GM12891 (cell line): ENCODE measurements at regions not wholly inside any gene's neighbourhood (a gene's known extent, or its start where the extent isn't known, plus 50 kb on each side); places are given as distances from the start of the nearest gene placed in this dataset.

Experiments used
- DNase-seq: peaks from one replicate; pipeline ENCODE4 v3.0.0; 2011; ENCODE audit warnings: low spot score; ENCODE audit not compliant: insufficient read length
- FAIRE-seq: peaks from 2 replicates; lab custom pipeline; 2011; peaks lifted over from hg19 to GRCh38; lab: Jason Lieb, UNC
- PAX5 ChIP-seq: IDR thresholded peaks from 2 replicates; pipeline ENCODE4 v1.6.1; 2011; ENCODE audit warnings: low read length, moderate library complexity, mild to moderate bottlenecking; ENCODE audit not compliant: insufficient read depth, severe bottlenecking
- POLR2A ChIP-seq: IDR thresholded peaks from 2 replicates; pipeline ENCODE4 v1.6.1; 2011; ENCODE audit warnings: low read depth, low read length, control low read depth
- POLR2AphosphoS5 ChIP-seq: IDR thresholded peaks from 2 replicates; pipeline ENCODE4 v1.6.1; 2011; ENCODE audit warnings: low read depth, low read length, control low read depth
- POU2F2 ChIP-seq: IDR thresholded peaks from 2 replicates; pipeline ENCODE4 v1.6.1; 2011; ENCODE audit warnings: low read depth, mild to moderate bottlenecking, control low read depth, low read length, moderate library complexity
- SPI1 ChIP-seq: IDR thresholded peaks from 2 replicates; pipeline ENCODE4 v1.6.1; 2011; ENCODE audit warnings: low read depth, low read length, control low read depth
- TAF1 ChIP-seq: IDR thresholded peaks from 2 replicates; pipeline ENCODE4 v1.6.1; 2011; ENCODE audit warnings: low read depth, low read length, control low read depth

DNA sequence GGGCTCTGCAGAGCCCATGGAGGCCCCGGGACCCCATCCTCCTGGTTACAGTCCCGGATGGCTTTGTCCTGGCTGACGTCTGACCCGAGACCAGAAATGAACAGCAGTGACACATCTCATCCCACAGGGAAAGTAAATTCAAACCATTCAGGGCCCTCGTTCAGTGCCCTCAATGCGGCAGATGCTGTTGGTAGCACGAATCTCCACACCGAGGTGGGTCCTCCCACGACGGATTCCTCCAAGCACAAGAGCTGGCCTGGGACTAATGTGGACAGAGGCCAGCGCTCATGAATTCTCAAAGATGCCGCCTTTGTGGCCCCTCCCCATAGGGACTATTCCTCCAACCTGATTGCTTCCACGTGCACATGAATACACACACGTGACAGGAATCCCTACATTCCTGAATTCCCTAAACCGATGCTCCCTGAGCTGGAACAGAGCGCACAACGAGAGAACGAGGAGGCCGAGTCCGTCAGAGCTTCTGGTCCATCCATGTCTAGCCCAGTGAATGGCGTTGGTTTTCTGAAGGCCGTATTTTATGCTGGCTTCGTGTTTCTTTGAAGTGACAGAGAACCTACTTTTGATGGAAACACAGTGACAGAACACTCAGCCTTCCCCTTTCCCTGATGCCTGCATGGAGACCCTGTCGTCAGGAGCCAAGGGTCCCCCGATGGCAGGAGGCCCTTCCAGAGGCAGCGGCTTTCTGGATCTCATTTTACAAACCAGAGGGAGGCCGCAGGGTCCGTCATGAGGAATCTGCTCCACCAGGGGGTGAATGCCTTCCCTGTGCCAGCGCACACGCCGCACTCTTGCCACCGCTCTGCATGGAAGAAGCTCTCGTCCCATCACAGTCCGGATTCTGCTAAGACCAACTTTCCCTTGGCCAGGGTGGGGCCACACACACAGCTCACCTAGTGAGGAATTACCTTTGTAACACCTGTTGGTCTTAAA is 64.3 kb upstream of the SNTG2 start:
- TF ChIP-seq POU2F2 = no peak
- no peak for TF ChIP-seq TAF1
- no peak for TF ChIP-seq SPI1
- no peak for TF ChIP-seq POLR2A
- no peak for TF ChIP-seq POLR2AphosphoS5
- TF ChIP-seq PAX5 = no peak
- FAIRE-seq = no peak
- DNase-seq = no peak

- TF ChIP-seq POLR2A (no peak), PAX5 (no peak), POU2F2 (no peak), TAF1 (no peak), SPI1 (no peak), POLR2AphosphoS5 (no peak)
- FAIRE-seq (no peak), DNase-seq (no peak)
These were observed 65.2 kb upstream of the SNTG2 start for GRCh38 chr2:885230-886071.

DNA sequence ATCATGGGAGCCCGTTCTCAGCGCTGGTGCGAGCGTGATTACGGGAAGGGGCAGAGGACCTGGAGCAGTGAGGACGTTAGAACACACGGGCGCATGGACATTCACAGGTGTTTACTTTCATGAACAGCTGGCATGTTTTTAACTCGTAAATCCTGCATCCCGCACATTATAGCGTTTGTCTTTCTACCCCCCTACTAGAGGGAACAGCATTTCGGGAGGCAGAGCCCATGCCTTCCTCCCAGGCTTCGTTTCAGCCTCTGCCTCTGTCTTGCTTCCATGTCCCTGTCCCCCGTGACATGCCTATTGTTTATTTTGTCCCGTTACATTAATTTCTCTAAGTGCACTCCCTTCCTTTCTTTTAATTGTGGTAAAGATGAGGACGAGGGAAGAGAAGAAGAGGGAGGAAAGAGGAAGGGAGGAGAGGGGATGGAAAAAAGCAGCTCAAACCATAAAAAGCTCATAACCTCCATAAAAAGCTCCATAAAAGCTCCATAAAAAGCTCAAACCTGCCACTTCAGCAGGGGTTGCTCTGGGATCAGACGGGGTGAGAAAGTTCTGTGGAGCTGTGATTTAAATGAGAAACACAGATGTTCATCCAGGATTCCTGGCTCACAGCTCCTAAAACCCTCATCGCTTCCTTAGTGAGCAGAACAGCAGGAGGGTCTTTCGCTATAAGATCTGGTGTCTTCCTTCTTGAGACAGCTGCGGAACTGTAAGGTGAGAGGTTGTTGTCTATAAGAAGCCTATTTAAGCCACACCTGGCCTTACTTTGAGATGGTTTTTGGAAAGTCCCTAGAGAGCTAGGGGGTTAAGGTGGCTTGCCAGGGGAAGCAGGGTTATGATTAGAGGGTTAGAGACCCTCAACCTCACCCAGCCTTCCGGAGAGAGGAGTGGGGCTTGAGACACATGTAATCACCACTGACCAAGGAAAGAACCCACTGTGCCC is 66.6 kb upstream of the SNTG2 start:
- no peak for FAIRE-seq

DNA sequence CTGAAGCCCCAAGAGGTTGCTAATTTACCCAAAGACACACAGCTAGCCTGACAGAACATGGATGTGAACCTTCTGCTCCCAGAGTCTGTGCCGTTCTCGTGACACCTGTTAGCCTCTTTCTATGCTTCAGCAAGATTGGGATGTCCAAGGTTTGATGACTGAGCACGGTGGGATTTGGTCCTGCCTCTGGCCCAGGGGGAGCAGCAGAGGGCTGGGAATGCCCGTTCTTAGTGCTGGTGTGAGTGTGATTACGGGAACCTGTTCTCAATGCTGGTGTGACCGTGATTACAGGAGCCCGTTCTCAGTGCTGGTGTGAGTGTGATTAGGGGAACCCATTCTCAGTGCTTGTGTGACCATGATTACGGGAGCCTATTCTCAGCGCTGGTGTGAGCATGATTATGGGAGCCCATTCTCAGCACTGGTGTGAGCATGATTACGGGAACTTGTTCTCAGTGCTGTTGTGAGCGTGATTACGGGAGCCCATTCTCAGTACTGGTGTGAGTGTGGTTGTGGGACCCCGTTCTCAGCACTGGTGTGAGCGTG is 67.3 kb upstream of the SNTG2 start:
- FAIRE-seq = peak; percentile 62
- DNase-seq = no peak
- TF ChIP-seq TAF1 (no peak), POLR2AphosphoS5 (no peak), SPI1 (no peak), PAX5 (no peak), POU2F2 (no peak), POLR2A (no peak)

More for the DNA sequence above, 66.6 kb upstream of the SNTG2 start:
- no peak for DNase-seq
- TF ChIP-seq SPI1 (no peak), POU2F2 (no peak), POLR2A (no peak), POLR2AphosphoS5 (no peak), PAX5 (no peak), TAF1 (no peak)

GRCh38 chr2:881204-881918 is 69.3 kb upstream of the SNTG2 start:
- TF ChIP-seq POLR2AphosphoS5 (no peak), POU2F2 (no peak), SPI1 (no peak), PAX5 (no peak), TAF1 (no peak), POLR2A (no peak)
- no peak for DNase-seq
- FAIRE-seq = peak; percentile 23

GRCh38 chr2:880201-880970 is 70.3 kb upstream of the SNTG2 start:
- no peak for FAIRE-seq
- no peak for DNase-seq

GRCh38 chr2:879540-879939 is 71.1 kb upstream of the SNTG2 start:
- no peak for FAIRE-seq

More at GRCh38 chr2:880201-880970, 70.3 kb upstream of the SNTG2 start:
- TF ChIP-seq TAF1 (no peak), POU2F2 (no peak), POLR2A (no peak), SPI1 (no peak), PAX5 (no peak), POLR2AphosphoS5 (no peak)

More at GRCh38 chr2:879540-879939, 71.1 kb upstream of the SNTG2 start:
- no peak for DNase-seq
- TF ChIP-seq POU2F2 = no peak
- no peak for TF ChIP-seq SPI1
- TF ChIP-seq PAX5 = no peak
- TF ChIP-seq POLR2A = no peak
- TF ChIP-seq TAF1 = no peak
- TF ChIP-seq POLR2AphosphoS5 = no peak
